IMR-90 (cell line): ENCODE measurements at regions not wholly inside any gene's neighbourhood (a gene's known extent, or its start where the extent isn't known, plus 50 kb on each side); places are given as distances from the start of the nearest gene placed in this dataset.

Experiments used
- ATAC-seq: fragments of 200-7000 bp; cut with Tn5 transposase; 2 replicates; pipeline ENCODE4 v1.9.1; 2020; ENCODE audit warnings: low read depth, mild to moderate bottlenecking, moderate library complexity
- BruUV-seq: library from RNA; stranded (reverse); fragments of 400-500 nt; replicated peaks from 2 replicates; lab custom pipeline; 2021; lab: Mats Ljungman, UMichigan
- CTCF ChIA-PET: fragments of 300-600 bp; formaldehyde crosslinking; extraction: SDS; loops from one replicate; lab custom pipeline; 2021; ENCODE audit warnings: antibody characterized with exemption; lab: Yijun Ruan, JAX
- POLR2A ChIA-PET: fragments of 300-600 bp; sonication (Branson Sonifier 250); formaldehyde crosslinking; loops from one replicate; lab custom pipeline; 2022; ENCODE audit warnings: antibody characterized with exemption; ENCODE audit not compliant: unreplicated experiment; lab: Charles Lee
- DNase-seq: peaks from one replicate; pipeline ENCODE4 v3.0.0; 2013
- H2AFZ ChIP-seq: replicated peaks from 2 replicates; pipeline ENCODE3; 2013; ENCODE audit warnings: low read length, mild to moderate bottlenecking; ENCODE audit not compliant: poor library complexity
- H2AK5ac ChIP-seq: 2 replicates; pipeline ENCODE4 v1.6.1; 2013; ENCODE audit warnings: low read depth, low read length, inconsistent platforms
- H2AK9ac ChIP-seq: replicated peaks from 2 replicates; pipeline ENCODE3; 2013; ENCODE audit warnings: mild to moderate bottlenecking, low read depth, low read length, moderate library complexity; ENCODE audit not compliant: poor library complexity
- H2BK120ac ChIP-seq: 2 replicates; pipeline ENCODE4 v1.6.1; 2013; ENCODE audit warnings: low read depth, low read length, inconsistent platforms
- H2BK15ac ChIP-seq: 3 replicates; pipeline ENCODE4 v1.6.1; 2013; ENCODE audit warnings: low read depth, low read length, inconsistent platforms
- H2BK20ac ChIP-seq: 2 replicates; pipeline ENCODE4 v1.6.1; 2013; ENCODE audit warnings: low read depth, mild to moderate bottlenecking, inconsistent platforms, low read length, moderate library complexity
- H2BK5ac ChIP-seq: 2 replicates; pipeline ENCODE4 v1.6.1; 2013; ENCODE audit warnings: mild to moderate bottlenecking, low read depth, low read length, inconsistent platforms; ENCODE audit not compliant: poor library complexity, severe bottlenecking
- H3K14ac ChIP-seq: replicated peaks from 2 replicates; pipeline ENCODE4 v1.6.1; 2013; ENCODE audit warnings: low read depth, low read length, inconsistent platforms
- H3K18ac ChIP-seq: 2 replicates; pipeline ENCODE4 v1.6.1; 2013; ENCODE audit warnings: low read depth, low read length, control low read depth
- H3K23ac ChIP-seq: 2 replicates; pipeline ENCODE4 v1.6.1; 2013; ENCODE audit warnings: low read depth, low read length, inconsistent platforms
- H3K27ac ChIP-seq: 2 replicates; pipeline ENCODE4 v1.5.1; 2013; ENCODE audit warnings: mild to moderate bottlenecking, control low read depth, low read length; ENCODE audit not compliant: insufficient read depth
- H3K27me3 ChIP-seq: 2 replicates; pipeline ENCODE4 v1.6.1; 2013; ENCODE audit warnings: low read length; ENCODE audit not compliant: control insufficient read depth, insufficient read depth
- H3K36me3 ChIP-seq: 2 replicates; pipeline ENCODE4 v1.6.1; 2013; ENCODE audit warnings: low read length, mixed read lengths; ENCODE audit not compliant: control insufficient read depth, insufficient read depth
- H3K4ac ChIP-seq: 2 replicates; pipeline ENCODE4 v1.6.1; 2013; ENCODE audit warnings: low read depth, low read length, inconsistent platforms
- H3K4me1 ChIP-seq: 2 replicates; pipeline ENCODE4 v1.6.1; 2013; ENCODE audit warnings: low read length, mixed read lengths; ENCODE audit not compliant: control insufficient read depth, insufficient read depth
- H3K4me2 ChIP-seq: 2 replicates; pipeline ENCODE4 v1.6.1; 2013; ENCODE audit warnings: low read depth, mild to moderate bottlenecking, control low read depth, low read length, moderate library complexity
- H3K4me3 ChIP-seq: 2 replicates; pipeline ENCODE4 v1.5.1; 2013; ENCODE audit warnings: low read depth, mild to moderate bottlenecking, control low read depth, low read length, moderate library complexity; ENCODE audit not compliant: insufficient read depth
- H3K56ac ChIP-seq: 2 replicates; pipeline ENCODE4 v1.6.1; 2013; ENCODE audit warnings: low read length, inconsistent platforms; ENCODE audit not compliant: insufficient read depth; ENCODE audit errors: extremely low read depth
- H3K79me1 ChIP-seq, 2 experiments: 2 replicates each; pipeline ENCODE4 v1.6.1; 2013; ENCODE audit warnings: low read length in 2 of 2, inconsistent platforms in 1 of 2, low read depth in 1 of 2
- H3K9ac ChIP-seq: 2 replicates; pipeline ENCODE4 v1.6.1; 2013; ENCODE audit warnings: low read depth, low read length, control low read depth
- H3K9me1 ChIP-seq: 2 replicates; pipeline ENCODE4 v1.6.1; 2013; ENCODE audit warnings: low read length, inconsistent platforms; ENCODE audit not compliant: insufficient read depth
- H3K9me3 ChIP-seq: 2 replicates; pipeline ENCODE4 v1.6.1; 2013; ENCODE audit warnings: low read length; ENCODE audit not compliant: control insufficient read depth, insufficient read depth
- H4K20me1 ChIP-seq: 2 replicates; pipeline ENCODE4 v1.6.1; 2013; ENCODE audit warnings: low read length, inconsistent platforms; ENCODE audit not compliant: insufficient read depth
- H4K5ac ChIP-seq: 2 replicates; pipeline ENCODE4 v1.6.1; 2013; ENCODE audit warnings: mild to moderate bottlenecking, low read depth, low read length, control low read depth
- H4K8ac ChIP-seq, 2 experiments: 2 replicates each; pipeline ENCODE4 v1.6.1; 2013; ENCODE audit warnings: low read depth in 2 of 2, low read length in 2 of 2, control low read depth in 1 of 2, inconsistent platforms in 1 of 2
- H4K91ac ChIP-seq: 2 replicates; pipeline ENCODE4 v1.6.1; 2013; ENCODE audit warnings: low read depth, low read length, inconsistent platforms; ENCODE audit not compliant: insufficient read depth
- BHLHE40 ChIP-seq: fragments of 150-350 bp; IDR thresholded peaks from 2 replicates; pipeline ENCODE4 v1.6.1; 2016; ENCODE audit warnings: mild to moderate bottlenecking, low read depth, low read length
- CEBPB ChIP-seq: IDR thresholded peaks from 2 replicates; pipeline ENCODE4 v1.6.1; 2012; ENCODE audit warnings: low read depth, low read length, improper control_type of control experiment
- ELK1 ChIP-seq: fragments of 150-350 bp; IDR thresholded peaks from 2 replicates; pipeline ENCODE4 v1.6.1; 2016; ENCODE audit warnings: low read depth, mild to moderate bottlenecking, low read length, moderate library complexity, borderline replicate concordance
- NFE2L2 ChIP-seq: fragments of 150-350 bp; IDR thresholded peaks from 2 replicates; pipeline ENCODE4 v1.6.1; 2016; ENCODE audit warnings: low read depth, mild to moderate bottlenecking, low read length
- SMC3 ChIP-seq: fragments of 150-350 bp; IDR thresholded peaks from 2 replicates; pipeline ENCODE4 v1.6.1; 2016; ENCODE audit warnings: low read depth, mild to moderate bottlenecking, antibody characterized with exemption, low read length, moderate library complexity
- USF2 ChIP-seq: fragments of 150-350 bp; IDR thresholded peaks from 2 replicates; pipeline ENCODE4 v1.6.1; 2017; ENCODE audit warnings: mild to moderate bottlenecking, antibody characterized with exemption, low read length, low read depth
- dilution Hi-C: fragments of 300-500 bp; cut with HindIII; formaldehyde crosslinking; loops from one replicate; pipeline ENCODE4 v1.14.3; 2018; ENCODE audit warnings: low sequenced_read_pairs; ENCODE audit not compliant: unreplicated experiment
- in situ Hi-C: fragments of 300-500 bp; cut with MboI; formaldehyde crosslinking; loops from 3 replicates; pipeline ENCODE4 v1.14.3; 2019; ENCODE audit warnings: low sequenced_read_pairs, inconsistent platforms, mixed read lengths
- intact Hi-C: fragments of 100-400 bp; cut with micrococcal nuclease; formaldehyde crosslinking; loops from 2 replicates; pipeline ENCODE4 v1.10.0; 2022

- Histone ChIP-seq H4K8ac (no peak overlapping the region), H2BK120ac (no peak overlapping the region), H3K4ac (no peak overlapping the region), H4K20me1 (no peaks in the 10 kb centered on the region), H3K27me3 (no peaks in the 10 kb centered on the region), H3K23ac (no peak overlapping the region), H2BK15ac (no peak overlapping the region), H3K36me3 (no peaks in the 10 kb centered on the region), H3K4me3 (no peak overlapping the region), H3K79me1 (no peaks in the 10 kb centered on the region), H3K9me3 (0 out of 2 replicates have a peak, but pooled peaks cover 1% of the 10 kb centered on the region), H3K18ac (no peak overlapping the region), H3K4me1 (no peaks in the 10 kb centered on the region), H2AFZ (no peak overlapping the region), H2AK5ac (no peak overlapping the region), H3K9ac (no peak overlapping the region), H3K4me2 (no peak overlapping the region), H2BK20ac (no peak overlapping the region), H4K91ac (no peak overlapping the region), H2BK5ac (no peak overlapping the region), H3K9me1 (no peaks in the 10 kb centered on the region), H3K56ac (no peak overlapping the region), H2AK9ac (no peak overlapping the region), H3K27ac (no peak overlapping the region), H4K5ac (no peak overlapping the region), H3K14ac (no peak overlapping the region)
- ATAC-seq: no peak
- no peak for TF ChIP-seq NFE2L2
- no peak for TF ChIP-seq USF2
- TF ChIP-seq CEBPB: no peak
- TF ChIP-seq ELK1: no peak
- TF ChIP-seq BHLHE40: no peak
- no peak for TF ChIP-seq SMC3
- in situ Hi-C loops (no loop called here), intact Hi-C loops (no loop called here), dilution Hi-C loops (no loop called here)
- DNase-seq: no peak
- no TSS peak for BruUV-seq
- ChIA-PET POLR2A (no interaction called here), CTCF (no interaction called here)
Measured at GRCh38 chr5:101689306-101689705, 606.8 kb downstream of the SLCO4C1 start.
